ENCODE measurements at regions not wholly inside any gene's neighbourhood (a gene's known extent, or its start where the extent isn't known, plus 50 kb on each side); places are given as distances from the start of the nearest gene placed in this dataset.

GRCh38 chr12:91478500-91478899 lies 295.9 kb upstream of the DCN start:
- TF ChIP-seq POLR2A (IDR thresholded peaks at IDR 0.05) = no peak
- no peak for TF ChIP-seq EP300 (IDR thresholded peaks at IDR 0.05)
- no peak for TF ChIP-seq CTCF (IDR thresholded peaks at IDR 0.05)

Data from sigmoid colon (tissue), 4 donors.